ENCODE measurements at regions not wholly inside any gene's neighbourhood (a gene's known extent, or its start where the extent isn't known, plus 50 kb on each side); places are given as distances from the start of the nearest gene placed in this dataset.

DNA sequence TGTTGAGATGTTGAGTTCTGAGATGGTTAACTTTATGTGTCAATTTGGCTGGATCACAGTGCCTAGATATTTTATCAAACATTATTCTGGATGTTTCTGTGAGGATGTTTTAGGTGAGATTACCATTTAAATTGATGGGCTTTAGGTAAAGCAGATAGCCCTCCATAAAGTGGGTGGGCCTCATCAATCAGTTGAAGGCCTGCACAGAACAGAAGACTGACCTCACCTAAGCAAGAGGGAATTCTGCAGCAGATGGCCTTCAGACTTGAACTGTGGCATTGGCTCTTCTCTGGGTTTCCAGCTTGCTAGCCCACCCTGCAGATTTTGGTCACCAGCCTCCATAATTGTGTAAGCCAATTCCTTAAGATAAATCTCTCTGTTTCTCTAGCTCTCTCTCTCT, 260.4 kb upstream of the VEPH1 start:
- intact Hi-C loops (cut with DNase I) = no loop called here
- no peaks in the 10 kb centered on the region for H3K27me3 ChIP-seq
- TF ChIP-seq, protein P1, sequence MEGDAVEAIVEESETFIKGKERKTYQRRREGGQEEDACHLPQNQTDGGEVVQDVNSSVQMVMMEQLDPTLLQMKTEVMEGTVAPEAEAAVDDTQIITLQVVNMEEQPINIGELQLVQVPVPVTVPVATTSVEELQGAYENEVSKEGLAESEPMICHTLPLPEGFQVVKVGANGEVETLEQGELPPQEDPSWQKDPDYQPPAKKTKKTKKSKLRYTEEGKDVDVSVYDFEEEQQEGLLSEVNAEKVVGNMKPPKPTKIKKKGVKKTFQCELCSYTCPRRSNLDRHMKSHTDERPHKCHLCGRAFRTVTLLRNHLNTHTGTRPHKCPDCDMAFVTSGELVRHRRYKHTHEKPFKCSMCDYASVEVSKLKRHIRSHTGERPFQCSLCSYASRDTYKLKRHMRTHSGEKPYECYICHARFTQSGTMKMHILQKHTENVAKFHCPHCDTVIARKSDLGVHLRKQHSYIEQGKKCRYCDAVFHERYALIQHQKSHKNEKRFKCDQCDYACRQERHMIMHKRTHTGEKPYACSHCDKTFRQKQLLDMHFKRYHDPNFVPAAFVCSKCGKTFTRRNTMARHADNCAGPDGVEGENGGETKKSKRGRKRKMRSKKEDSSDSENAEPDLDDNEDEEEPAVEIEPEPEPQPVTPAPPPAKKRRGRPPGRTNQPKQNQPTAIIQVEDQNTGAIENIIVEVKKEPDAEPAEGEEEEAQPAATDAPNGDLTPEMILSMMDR (IDR thresholded peaks at IDR 0.05) = no peak
- H3K36me3 ChIP-seq = no peaks in the 10 kb centered on the region
- H3K9me3 ChIP-seq = no peaks in the 10 kb centered on the region
- no peak for DNase-seq
- no peaks in the 10 kb centered on the region for H3K4me1 ChIP-seq
- no peak overlapping the region for H3K4me3 ChIP-seq
- H3K27ac ChIP-seq = no peak overlapping the region
- ATAC-seq = no peak

- ATAC-seq (no peak), DNase-seq (no peak)
- Histone ChIP-seq H3K36me3 (no peaks in the 10 kb centered on the region), H3K4me3 (no peak overlapping the region), H3K9me3 (peaks cover 0 to 2% (median 0%) of the 10 kb centered on the region in 11 donors), H3K27me3 (no peaks in the 10 kb centered on the region), H3K27ac (no peak overlapping the region), H3K4me1 (no peaks in the 10 kb centered on the region)
- intact Hi-C loops (cut with DNase I) = no loop called here
- TF ChIP-seq, protein P1 (IDR thresholded peaks at IDR 0.05) = no peak
- whole genome bisulfite sequencing, 2 donors = 60 to 66% methylated on average over 4 of the region's 4 CpGs
Observed at GRCh38 chr3:157759311-157759710, 256.1 kb upstream of the VEPH1 start.

DNA sequence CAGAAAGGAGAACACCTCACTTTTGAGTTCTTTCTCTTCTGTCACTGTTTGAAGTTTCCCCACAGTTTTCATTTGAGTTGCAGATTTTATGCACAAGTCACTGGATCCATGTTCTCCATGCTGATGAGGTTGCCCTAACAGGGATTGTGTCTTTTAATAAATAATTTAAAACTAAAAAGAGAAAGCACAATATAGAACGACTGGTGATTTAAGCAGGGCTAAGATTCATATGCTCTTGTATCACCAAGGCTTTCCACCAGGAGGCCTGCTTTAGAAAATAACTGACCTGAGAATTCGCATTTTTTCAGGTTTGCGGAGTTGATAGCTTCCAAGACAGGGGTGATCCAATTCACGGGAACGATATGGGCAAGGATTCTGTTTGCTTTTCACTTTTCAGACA, 252.0 kb upstream of the VEPH1 start:
- DNase-seq (no peak), ATAC-seq (no peak)
- Histone ChIP-seq H3K4me3 (no peak overlapping the region), H3K36me3 (no peaks in the 10 kb centered on the region), H3K27ac (no peak overlapping the region), H3K4me1 (no peaks in the 10 kb centered on the region), H3K9me3 (peaks cover 0 to 4% (median 0%) of the 10 kb centered on the region in 11 donors), H3K27me3 (no peaks in the 10 kb centered on the region)
- WGBS, 2 donors = 62 to 68% methylated on average over 5 of the region's 5 CpGs
- TF ChIP-seq, protein P1 (IDR thresholded peaks at IDR 0.05) = no peak
- intact Hi-C loops (cut with DNase I) = no loop called here

GRCh38 chr3:157754451-157754850, 251.2 kb upstream of the VEPH1 start:
- no peak overlapping the region for H3K4me3 ChIP-seq
- H3K4me1 ChIP-seq = no peaks in the 10 kb centered on the region
- DNase-seq (no peak), ATAC-seq (no peak)
- intact Hi-C loops (cut with DNase I) = no loop called here
- H3K9me3 ChIP-seq = peaks cover 0 to 5% (median 0%) of the 10 kb centered on the region in 11 donors
- H3K27ac ChIP-seq = no peak overlapping the region
- TF ChIP-seq, protein P1 (IDR thresholded peaks at IDR 0.05) = no peak
- 38 to 50% methylated on average over 3 of the region's 3 CpGs for WGBS, 2 donors
- H3K27me3 ChIP-seq = no peaks in the 10 kb centered on the region
- no peaks in the 10 kb centered on the region for H3K36me3 ChIP-seq

DNA sequence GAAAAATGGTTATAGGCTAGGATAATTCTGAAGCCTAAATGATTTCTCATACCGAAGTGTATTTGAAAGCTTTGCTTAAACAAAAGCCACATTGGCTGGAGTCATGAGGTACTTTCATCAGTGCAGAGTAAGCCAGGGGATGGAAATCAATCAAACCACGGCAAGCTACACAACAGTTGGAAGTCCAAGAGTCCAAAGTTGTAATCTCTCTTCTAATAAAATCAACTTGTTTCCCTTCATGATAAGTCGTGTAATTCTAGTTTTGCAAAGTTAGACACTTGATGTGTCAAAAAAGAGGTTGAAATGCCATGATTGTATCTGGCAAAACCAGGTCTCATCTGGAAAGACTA, 250.5 kb upstream of the VEPH1 start:
- H3K4me3 ChIP-seq = no peak overlapping the region
- H3K4me1 ChIP-seq = no peaks in the 10 kb centered on the region
- WGBS, 2 donors = 68 to 71% methylated on average over 3 of the region's 3 CpGs
- peaks cover 0 to 5% (median 0%) of the 10 kb centered on the region in 11 donors for H3K9me3 ChIP-seq
- TF ChIP-seq, protein P1 (IDR thresholded peaks at IDR 0.05) = no peak
- no peaks in the 10 kb centered on the region for H3K27me3 ChIP-seq
- H3K27ac ChIP-seq = no peak overlapping the region
- intact Hi-C loops (cut with DNase I) = no loop called here
- no peak for DNase-seq
- no peak for ATAC-seq
- no peaks in the 10 kb centered on the region for H3K36me3 ChIP-seq

Data from heart right ventricle (tissue), 16 donors.